MM.1S (cell line): ENCODE measurements at regions not wholly inside any gene's neighbourhood (a gene's known extent, or its start where the extent isn't known, plus 50 kb on each side); places are given as distances from the start of the nearest gene placed in this dataset.

Source experiments
- DNase-seq: peaks from one replicate; pipeline ENCODE4 v3.0.0-alpha.2; 2015
- H2AFZ ChIP-seq: fragments of 300-600 bp; sonication (generic); 2 replicates; pipeline ENCODE4 v1.6.0; 2016; ENCODE audit warnings: antibody characterized with exemption, low read length
- H3F3A ChIP-seq: fragments of 300-600 bp; sonication (generic); 2 replicates; pipeline ENCODE4 v1.6.1; 2016; ENCODE audit warnings: mild to moderate bottlenecking, antibody characterized with exemption, low read length, moderate library complexity, mixed read lengths; ENCODE audit not compliant: insufficient read depth
- H3K27ac ChIP-seq: fragments of 300-600 bp; sonication (generic); 2 replicates; pipeline ENCODE4 v1.5.1; 2016; ENCODE audit warnings: mild to moderate bottlenecking, low read length
- H3K27me3 ChIP-seq: fragments of 300-600 bp; sonication (generic); replicated peaks from 2 replicates; pipeline ENCODE4 v1.6.0; 2016; ENCODE audit warnings: low read length; ENCODE audit not compliant: insufficient read depth
- H3K36me3 ChIP-seq: fragments of 300-600 bp; sonication (generic); replicated peaks from 2 replicates; pipeline ENCODE4 v1.6.1; 2016; ENCODE audit warnings: mild to moderate bottlenecking, low read length, mixed read lengths; ENCODE audit not compliant: insufficient read depth
- H3K4me1 ChIP-seq: fragments of 300-600 bp; sonication (generic); 2 replicates; pipeline ENCODE4 v1.6.1; 2016; ENCODE audit warnings: low read length, mixed read lengths
- H3K4me2 ChIP-seq: fragments of 300-600 bp; sonication (generic); 2 replicates; pipeline ENCODE4 v1.6.0; 2016; ENCODE audit warnings: low read depth, low read length
- H3K4me3 ChIP-seq: fragments of 300-600 bp; sonication (generic); 2 replicates; pipeline ENCODE4 v1.5.1; 2016; ENCODE audit warnings: low read length, mixed read lengths
- H3K79me2 ChIP-seq: fragments of 300-600 bp; sonication (generic); 2 replicates; pipeline ENCODE4 v1.6.1; 2016; ENCODE audit warnings: mixed run types, low read length, mixed read lengths
- H3K9ac ChIP-seq: fragments of 300-600 bp; sonication (generic); 2 replicates; pipeline ENCODE4 v1.6.1; 2016; ENCODE audit warnings: low read length, mixed read lengths
- H3K9me2 ChIP-seq: fragments of 300-600 bp; sonication (generic); replicated peaks from 2 replicates; pipeline ENCODE4 v1.6.1; 2016; ENCODE audit warnings: mild to moderate bottlenecking, low read length, mixed read lengths; ENCODE audit not compliant: insufficient read depth
- H3K9me3 ChIP-seq: fragments of 300-600 bp; sonication (generic); replicated peaks from 2 replicates; pipeline ENCODE4 v1.6.1; 2016; ENCODE audit warnings: mild to moderate bottlenecking, low read length, mixed read lengths; ENCODE audit not compliant: insufficient read depth
- H4K20me1 ChIP-seq: fragments of 300-600 bp; sonication (generic); 2 replicates; pipeline ENCODE4 v1.6.1; 2016; ENCODE audit warnings: mild to moderate bottlenecking, low read length, moderate library complexity, mixed read lengths; ENCODE audit not compliant: insufficient read depth
- CTCF ChIP-seq: fragments of 300-600 bp; sonication (generic); IDR thresholded peaks from 2 replicates; pipeline ENCODE4 v1.5.1; 2016; ENCODE audit warnings: antibody characterized with exemption, low read length, mixed read lengths
- EZH2 ChIP-seq: fragments of 300-600 bp; sonication (generic); optimal IDR thresholded peaks from 2 replicates; pipeline ENCODE3; 2017; ENCODE audit warnings: low read depth, mild to moderate bottlenecking, antibody characterized with exemption, low read length, mixed read lengths
- EZH2phosphoT487 ChIP-seq: fragments of 300-600 bp; sonication (generic); IDR thresholded peaks from 2 replicates; pipeline ENCODE4 v1.6.1; 2018; ENCODE audit warnings: antibody characterized with exemption, low read length

GRCh38 chr1:195964516-195964915, 643.7 kb downstream of the KCNT2 start:
- no peaks in the 10 kb centered on the region for H3K9me2 ChIP-seq
- no peaks in the 10 kb centered on the region for H3K79me2 ChIP-seq
- no peak overlapping the region for H3K9ac ChIP-seq
- H3K4me2 ChIP-seq: no peak overlapping the region
- TF ChIP-seq EZH2phosphoT487 (no peak), CTCF (no peak), EZH2 (no peak)
- H4K20me1 ChIP-seq: no peaks in the 10 kb centered on the region
- H3K27me3 ChIP-seq: no peaks in the 10 kb centered on the region
- no peak overlapping the region for H2AFZ ChIP-seq
- H3K4me1 ChIP-seq: no peaks in the 10 kb centered on the region
- H3F3A ChIP-seq: no peaks in the 10 kb centered on the region
- H3K4me3 ChIP-seq: no peak overlapping the region
- H3K27ac ChIP-seq: no peak overlapping the region
- no peak for DNase-seq
- no peaks in the 10 kb centered on the region for H3K36me3 ChIP-seq
- H3K9me3 ChIP-seq: no peaks in the 10 kb centered on the region

- no peak for DNase-seq
- H4K20me1 ChIP-seq: no peaks in the 10 kb centered on the region
Measured at GRCh38 chr1:195962051-195962450, 646.2 kb downstream of the KCNT2 start.

GRCh38 chr1:195960580-195960979, 647.7 kb downstream of the KCNT2 start:
- Histone ChIP-seq H4K20me1 (no peaks in the 10 kb centered on the region), H3K27me3 (no peaks in the 10 kb centered on the region), H3K79me2 (no peaks in the 10 kb centered on the region), H3K36me3 (no peaks in the 10 kb centered on the region), H3F3A (no peaks in the 10 kb centered on the region), H3K9me3 (no peaks in the 10 kb centered on the region), H3K9me2 (no peaks in the 10 kb centered on the region), H2AFZ (no peak overlapping the region), H3K9ac (no peak overlapping the region), H3K4me1 (no peaks in the 10 kb centered on the region), H3K27ac (no peak overlapping the region), H3K4me2 (no peak overlapping the region), H3K4me3 (no peak overlapping the region)
- TF ChIP-seq CTCF: no peak
- TF ChIP-seq EZH2phosphoT487: no peak
- TF ChIP-seq EZH2: no peak
- no peak for DNase-seq

More at GRCh38 chr1:195962051-195962450, 646.2 kb downstream of the KCNT2 start:
- Histone ChIP-seq H3K9me3 (no peaks in the 10 kb centered on the region), H3K79me2 (no peaks in the 10 kb centered on the region), H3K27me3 (no peaks in the 10 kb centered on the region), H3K4me2 (no peak overlapping the region), H3K27ac (no peak overlapping the region), H3K9ac (no peak overlapping the region), H2AFZ (no peak overlapping the region), H3K4me3 (no peak overlapping the region), H3K36me3 (no peaks in the 10 kb centered on the region), H3F3A (no peaks in the 10 kb centered on the region), H3K4me1 (no peaks in the 10 kb centered on the region), H3K9me2 (no peaks in the 10 kb centered on the region)
- no peak for TF ChIP-seq EZH2
- no peak for TF ChIP-seq CTCF
